RWPE2 (cell line): ENCODE measurements at regions not wholly inside any gene's neighbourhood (a gene's known extent, or its start where the extent isn't known, plus 50 kb on each side); places are given as distances from the start of the nearest gene placed in this dataset.
"Not testable (repeated sequence)": the region's sequence is repeated elsewhere in the genome, so short reads cannot be mapped to it uniquely, and the experiment has no call there.

Experiments used
- ATAC-seq: fragments of 200-7000 bp; cut with Tn5 transposase; 3 replicates; pipeline ENCODE4 v1.9.1; 2021; ENCODE audit warnings: low read depth
- DNase-seq: peaks from one replicate; pipeline ENCODE4 v3.0.0-alpha.2; 2020; ENCODE audit warnings: low spot score
- H3K27ac ChIP-seq: fragments of 450-650 bp; 2 replicates; pipeline ENCODE4 v1.5.1; 2017; ENCODE audit warnings: mild to moderate bottlenecking; ENCODE audit not compliant: poor library complexity, severe bottlenecking
- H3K27me3 ChIP-seq: fragments of 250-450 bp; sonication (Bioruptor Pico); 2 replicates; pipeline ENCODE4 v1.5.1; 2021; ENCODE audit warnings: mild to moderate bottlenecking, moderate library complexity; ENCODE audit not compliant: insufficient read depth, poor library complexity, severe bottlenecking
- H3K36me3 ChIP-seq: fragments of 250-450 bp; sonication (Bioruptor Pico); 2 replicates; pipeline ENCODE4 v1.5.1; 2020; ENCODE audit warnings: low read depth, mild to moderate bottlenecking, moderate library complexity
- H3K4me1 ChIP-seq: fragments of 250-450 bp; sonication (Bioruptor Pico); 2 replicates; pipeline ENCODE4 v1.5.1; 2021; ENCODE audit warnings: mild to moderate bottlenecking, moderate library complexity; ENCODE audit not compliant: insufficient read depth, poor library complexity, severe bottlenecking
- H3K4me3 ChIP-seq: fragments of 250-450 bp; sonication (Bioruptor Pico); 2 replicates; pipeline ENCODE4 v1.5.1; 2021; ENCODE audit warnings: mild to moderate bottlenecking, moderate library complexity; ENCODE audit not compliant: severe bottlenecking
- H3K9me3 ChIP-seq: fragments of 250-450 bp; sonication (Bioruptor Pico); 2 replicates; pipeline ENCODE4 v1.5.1; 2021; ENCODE audit warnings: mild to moderate bottlenecking, moderate library complexity; ENCODE audit not compliant: severe bottlenecking
- CTCF ChIP-seq: fragments of 450-650 bp; IDR thresholded peaks from one replicate; pipeline ENCODE4 v1.5.1; 2017; ENCODE audit warnings: mild to moderate bottlenecking, moderate library complexity; ENCODE audit not compliant: poor library complexity, severe bottlenecking

- no peak for TF ChIP-seq CTCF
- Histone ChIP-seq H3K9me3 (no peaks in the 10 kb centered on the region), H3K4me1 (no peaks in the 10 kb centered on the region), H3K27me3 (no peaks in the 10 kb centered on the region), H3K4me3 (no peak overlapping the region), H3K36me3 (no peaks in the 10 kb centered on the region), H3K27ac (no peak overlapping the region)
- DNase-seq (no peak), ATAC-seq (no peak)
Observed at GRCh38 chr2:42998721-42999120, 206.3 kb upstream of the HAAO start.

GRCh38 chr2:42996528-42996927 is 204.1 kb upstream of the HAAO start:
- ATAC-seq (peak; percentile 61; the same call in 1 of the 3 replicates), DNase-seq (no peak)
- Histone ChIP-seq H3K27me3 (no peaks in the 10 kb centered on the region), H3K36me3 (no peaks in the 10 kb centered on the region), H3K4me3 (no peak overlapping the region), H3K27ac (no peak overlapping the region), H3K4me1 (no peaks in the 10 kb centered on the region), H3K9me3 (no peaks in the 10 kb centered on the region)
- no peak for TF ChIP-seq CTCF

- no peak for TF ChIP-seq CTCF
- Histone ChIP-seq H3K4me1 (no peaks in the 10 kb centered on the region), H3K36me3 (no peaks in the 10 kb centered on the region), H3K9me3 (no peaks in the 10 kb centered on the region), H3K4me3 (no peak overlapping the region), H3K27me3 (no peaks in the 10 kb centered on the region), H3K27ac (no peak overlapping the region)
- ATAC-seq (no peak), DNase-seq (no peak)
Observed at GRCh38 chr2:42995752-42996422, 203.5 kb upstream of the HAAO start.

GRCh38 chr2:42989283-42990081 is 197.1 kb upstream of the HAAO start:
- ATAC-seq, H3K9me3 ChIP-seq, DNase-seq, H3K36me3 ChIP-seq, H3K27me3 ChIP-seq, H3K4me3 ChIP-seq: not testable (repeated sequence)
- Histone ChIP-seq H3K4me1 (peaks cover 26% of the 10 kb centered on the region), H3K27ac (peak overlapping the region; percentile 97)

- not testable (repeated sequence) for H3K27me3 ChIP-seq, H3K4me3 ChIP-seq, H3K9me3 ChIP-seq, DNase-seq, H3K36me3 ChIP-seq, ATAC-seq
- peak overlapping the region; percentile 97 for H3K27ac ChIP-seq
- peaks cover 26% of the 10 kb centered on the region for H3K4me1 ChIP-seq
Observed at GRCh38 chr2:42988055-42988454, 195.7 kb upstream of the HAAO start.
